Neural progenitor cell (in vitro differentiated cells): ENCODE measurements at regions not wholly inside any gene's neighbourhood (a gene's known extent, or its start where the extent isn't known, plus 50 kb on each side); places are given as distances from the start of the nearest gene placed in this dataset.

Experiments
- CTCF ChIP-seq: fragments of 200-600 bp; sonication (generic); IDR thresholded peaks from 2 replicates; pipeline ENCODE4 v1.5.1; 2017; ENCODE audit warnings: antibody characterized with exemption, mild to moderate bottlenecking
- EZH2 ChIP-seq: fragments of 200-600 bp; sonication (generic); IDR thresholded peaks from 2 replicates; pipeline ENCODE4 v1.6.1; 2017; ENCODE audit warnings: antibody characterized with exemption, mild to moderate bottlenecking, moderate library complexity
- EZH2phosphoT487 ChIP-seq: fragments of 200-600 bp; sonication (generic); IDR thresholded peaks from 2 replicates; pipeline ENCODE4 v1.6.1; 2017; ENCODE audit warnings: antibody characterized with exemption

- TF ChIP-seq CTCF: no peak
- TF ChIP-seq EZH2phosphoT487: no peak
- no peak for TF ChIP-seq EZH2
These were observed 223.8 kb upstream of the S1PR3 start for GRCh38 chr9:88767504-88767790.
